Dedifferentiated amniotic fluid mesenchymal stem cell (primary cell): ENCODE measurements at regions not wholly inside any gene's neighbourhood (a gene's known extent, or its start where the extent isn't known, plus 50 kb on each side); places are given as distances from the start of the nearest gene placed in this dataset.

Experiments used
- DNase-seq: peaks from one replicate; pipeline ENCODE4 v3.0.0-alpha.2; 2016; ENCODE audit errors: extremely low spot score

DNA sequence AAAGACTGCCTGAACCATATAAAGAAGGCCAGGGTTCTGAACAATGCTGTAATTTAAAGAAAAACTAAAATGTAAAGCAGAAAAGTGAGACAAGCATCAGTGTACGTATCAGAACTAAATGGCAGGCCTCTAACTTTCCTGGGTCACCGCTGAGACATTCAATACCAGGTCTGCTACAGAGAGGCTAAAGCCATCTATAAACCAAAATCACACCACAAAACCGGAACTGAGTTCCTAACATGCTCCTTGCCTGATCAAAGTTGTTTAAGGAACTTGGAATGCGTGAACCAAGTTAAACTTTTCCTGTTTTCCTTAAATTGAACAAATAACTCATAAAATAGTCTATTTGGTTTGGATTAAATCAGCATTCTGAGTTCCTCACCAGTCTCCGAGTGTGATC, 55.3 kb upstream of the TECRL start:
- no peak for DNase-seq
